Mucosa of rectum (tissue), 2 donors: ENCODE measurements at regions not wholly inside any gene's neighbourhood (a gene's known extent, or its start where the extent isn't known, plus 50 kb on each side); places are given as distances from the start of the nearest gene placed in this dataset.

Experiments
- H3K27ac ChIP-seq, 2 donors: one replicate each; pipeline ENCODE4 v1.7.0; 2013; ENCODE audit warnings: inconsistent platforms in 2 of 2, low read depth in 2 of 2, low read length in 2 of 2
- H3K27me3 ChIP-seq, 2 donors: one replicate each; pipeline ENCODE4 v1.7.0; 2013; ENCODE audit warnings: low read length in 2 of 2; ENCODE audit not compliant: control insufficient read depth in 2 of 2, insufficient read depth in 2 of 2
- H3K36me3 ChIP-seq, 2 donors: one replicate each; pipeline ENCODE4 v1.7.0; 2013; ENCODE audit warnings: low read length in 2 of 2; ENCODE audit not compliant: control insufficient read depth in 2 of 2, insufficient read depth in 2 of 2
- H3K4me1 ChIP-seq, 2 donors: one replicate each; pipeline ENCODE4 v1.7.0; 2013; ENCODE audit warnings: low read length in 2 of 2, mild to moderate bottlenecking in 1 of 2; ENCODE audit not compliant: control insufficient read depth in 2 of 2, insufficient read depth in 2 of 2
- H3K4me3 ChIP-seq, 2 donors: one replicate each; pipeline ENCODE4 v1.7.0; 2013; ENCODE audit warnings: low read length in 2 of 2
- H3K9ac ChIP-seq, 2 donors: one replicate each; pipeline ENCODE4 v1.7.0; 2013; ENCODE audit warnings: low read length in 2 of 2, low read depth in 1 of 2, mild to moderate bottlenecking in 1 of 2
- H3K9me3 ChIP-seq, 2 donors: one replicate each; pipeline ENCODE4 v1.7.0; 2013; ENCODE audit warnings: low read length in 2 of 2; ENCODE audit not compliant: control insufficient read depth in 2 of 2
- donor health status: healthy.
- donor health status: Normal muscosa, but diverticular disease.

- Histone ChIP-seq H3K27ac (no peak overlapping the region), H3K9ac (no peak overlapping the region), H3K4me3 (no peak overlapping the region), H3K36me3 (no peaks in the 10 kb centered on the region), H3K27me3 (no peaks in the 10 kb centered on the region), H3K9me3 (peaks cover 5 to 6% of the 10 kb centered on the region in 2 donors), H3K4me1 (peaks cover 0 to 4% of the 10 kb centered on the region in 2 donors)
These were observed 361.1 kb upstream of the KLF4 start for GRCh38 chr9:107850653-107851052.

- Histone ChIP-seq H3K9ac (no peak overlapping the region), H3K36me3 (no peaks in the 10 kb centered on the region), H3K4me1 (peaks cover 0 to 4% of the 10 kb centered on the region in 2 donors), H3K27me3 (no peaks in the 10 kb centered on the region), H3K9me3 (no peaks in the 10 kb centered on the region), H3K4me3 (no peak overlapping the region), H3K27ac (no peak overlapping the region)
These were observed 358.7 kb upstream of the KLF4 start for GRCh38 chr9:107847978-107848964.

GRCh38 chr9:107842530-107842929, 353.0 kb upstream of the KLF4 start:
- Histone ChIP-seq H3K27ac (no peak overlapping the region), H3K4me1 (no peaks in the 10 kb centered on the region), H3K9me3 (no peaks in the 10 kb centered on the region), H3K36me3 (no peaks in the 10 kb centered on the region), H3K4me3 (no peak overlapping the region), H3K27me3 (no peaks in the 10 kb centered on the region), H3K9ac (no peak overlapping the region)

DNA sequence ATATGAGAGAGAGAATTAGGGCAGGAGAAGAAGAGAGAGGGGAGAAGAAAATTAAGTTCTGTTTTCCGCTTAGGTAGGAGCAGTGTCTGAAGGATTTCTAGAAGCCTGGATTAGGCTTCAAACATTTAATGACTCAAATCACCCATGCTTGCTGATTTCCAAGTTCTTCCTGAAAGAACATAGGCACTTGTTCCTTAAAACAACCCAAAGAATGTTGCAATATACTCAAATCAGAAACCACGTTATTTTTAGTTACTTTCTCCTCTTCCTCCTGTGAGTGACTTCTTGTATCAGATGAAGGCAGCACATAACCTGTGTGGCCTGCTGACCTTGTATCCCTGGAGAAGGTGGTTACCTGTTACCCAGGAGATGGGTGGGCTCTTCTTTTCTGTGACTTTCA, 351.5 kb upstream of the KLF4 start:
- no peaks in the 10 kb centered on the region for H3K9me3 ChIP-seq
- H3K27ac ChIP-seq, result no peak overlapping the region
- H3K36me3 ChIP-seq, result no peaks in the 10 kb centered on the region
- no peaks in the 10 kb centered on the region for H3K27me3 ChIP-seq
- no peak overlapping the region for H3K9ac ChIP-seq
- H3K4me1 ChIP-seq, result no peaks in the 10 kb centered on the region
- H3K4me3 ChIP-seq, result no peak overlapping the region

GRCh38 chr9:107839371-107839770, 349.8 kb upstream of the KLF4 start:
- H3K9ac ChIP-seq, result no peak overlapping the region
- H3K27ac ChIP-seq, result no peak overlapping the region
- H3K4me1 ChIP-seq, result no peaks in the 10 kb centered on the region
- H3K9me3 ChIP-seq, result no peaks in the 10 kb centered on the region
- no peaks in the 10 kb centered on the region for H3K36me3 ChIP-seq
- H3K27me3 ChIP-seq, result no peaks in the 10 kb centered on the region
- no peak overlapping the region for H3K4me3 ChIP-seq

DNA sequence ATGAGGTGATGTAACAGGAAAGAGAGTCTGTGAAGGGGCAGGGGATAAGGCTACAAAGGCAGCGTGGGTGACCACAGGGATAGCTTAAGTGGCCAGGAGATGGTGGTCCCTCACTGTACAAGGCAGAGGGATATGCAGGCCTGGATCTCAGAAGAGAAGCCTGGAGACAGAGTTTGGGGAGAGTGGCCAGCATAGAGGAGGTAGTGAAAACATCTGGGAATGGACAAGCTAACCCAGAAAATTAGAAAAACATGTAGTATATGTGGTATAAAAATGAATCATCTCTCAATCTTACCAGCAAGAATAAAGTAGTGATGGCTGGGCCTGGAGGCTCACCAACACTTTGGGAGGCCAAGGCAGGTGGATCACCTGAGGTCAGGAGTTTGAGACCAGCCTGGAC, 349.2 kb upstream of the KLF4 start:
- Histone ChIP-seq H3K4me3 (no peak overlapping the region), H3K27ac (no peak overlapping the region), H3K4me1 (no peaks in the 10 kb centered on the region), H3K27me3 (no peaks in the 10 kb centered on the region), H3K9ac (no peak overlapping the region), H3K9me3 (no peaks in the 10 kb centered on the region), H3K36me3 (no peaks in the 10 kb centered on the region)

DNA sequence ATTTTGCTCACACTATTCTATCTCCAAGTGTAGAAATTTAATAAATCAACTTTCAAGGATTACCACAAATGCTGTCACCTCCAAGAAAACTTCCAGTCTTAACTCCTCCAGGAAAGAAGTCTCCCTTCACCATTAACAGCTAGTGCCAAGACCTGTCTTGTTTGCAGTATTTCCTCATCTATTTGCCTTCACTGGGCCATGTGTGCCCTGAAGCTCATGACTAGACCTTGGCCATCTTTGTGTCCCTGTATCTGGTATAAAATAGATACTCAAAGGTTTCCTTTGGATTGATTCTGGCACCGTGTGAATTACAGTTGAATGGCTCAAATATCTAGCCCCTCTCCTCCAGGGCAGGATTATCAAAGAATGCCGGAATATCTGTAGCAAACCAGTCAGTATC, 346.7 kb upstream of the KLF4 start:
- H3K9ac ChIP-seq, result no peak overlapping the region
- no peaks in the 10 kb centered on the region for H3K27me3 ChIP-seq
- no peaks in the 10 kb centered on the region for H3K4me1 ChIP-seq
- no peaks in the 10 kb centered on the region for H3K36me3 ChIP-seq
- H3K4me3 ChIP-seq, result no peak overlapping the region
- H3K27ac ChIP-seq, result no peak overlapping the region
- H3K9me3 ChIP-seq, result no peaks in the 10 kb centered on the region

DNA sequence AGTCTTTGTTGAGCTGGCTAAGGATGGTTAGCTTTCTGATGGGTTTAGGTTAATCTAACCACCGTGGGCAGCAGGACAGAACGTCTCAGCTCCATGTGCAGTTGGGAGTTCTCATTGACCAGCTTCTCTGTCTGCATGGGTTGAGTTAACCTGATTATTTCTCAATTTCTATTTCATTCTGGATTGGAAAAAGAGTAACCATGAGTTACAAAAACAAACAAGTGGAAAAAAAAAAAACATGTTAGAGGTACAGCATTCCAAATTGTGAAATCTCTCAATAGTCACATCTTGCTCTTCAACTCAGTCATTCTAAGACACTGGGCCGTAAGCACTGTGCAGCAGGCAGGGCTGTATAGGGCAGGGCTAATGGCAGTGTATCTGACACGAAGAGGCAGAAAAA, 343.7 kb upstream of the KLF4 start:
- no peaks in the 10 kb centered on the region for H3K36me3 ChIP-seq
- H3K4me3 ChIP-seq, result no peak overlapping the region
- H3K27me3 ChIP-seq, result no peaks in the 10 kb centered on the region
- H3K9ac ChIP-seq, result no peak overlapping the region
- no peaks in the 10 kb centered on the region for H3K9me3 ChIP-seq
- H3K4me1 ChIP-seq, result no peaks in the 10 kb centered on the region
- H3K27ac ChIP-seq, result no peak overlapping the region

DNA sequence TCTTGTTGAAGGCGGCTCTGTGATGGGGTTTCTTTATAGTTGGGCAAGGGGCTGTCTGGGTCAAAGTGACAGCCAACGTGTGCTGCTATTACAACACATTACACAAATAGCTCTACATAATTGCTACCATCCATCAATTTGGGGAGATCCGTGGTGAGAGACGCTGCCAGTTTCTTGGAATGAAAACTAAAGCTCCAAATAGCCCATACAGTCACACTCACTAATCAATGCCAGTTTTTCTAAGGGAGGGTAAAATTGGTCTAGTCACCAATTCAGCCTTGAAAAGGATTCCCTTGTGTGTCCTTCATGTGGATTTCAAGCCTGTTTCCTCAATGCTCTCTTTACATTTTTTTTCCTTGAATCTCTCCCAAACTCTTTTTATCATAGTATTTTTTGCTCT, 343.3 kb upstream of the KLF4 start:
- no peak overlapping the region for H3K4me3 ChIP-seq
- no peak overlapping the region for H3K27ac ChIP-seq
- H3K36me3 ChIP-seq, result no peaks in the 10 kb centered on the region

DNA sequence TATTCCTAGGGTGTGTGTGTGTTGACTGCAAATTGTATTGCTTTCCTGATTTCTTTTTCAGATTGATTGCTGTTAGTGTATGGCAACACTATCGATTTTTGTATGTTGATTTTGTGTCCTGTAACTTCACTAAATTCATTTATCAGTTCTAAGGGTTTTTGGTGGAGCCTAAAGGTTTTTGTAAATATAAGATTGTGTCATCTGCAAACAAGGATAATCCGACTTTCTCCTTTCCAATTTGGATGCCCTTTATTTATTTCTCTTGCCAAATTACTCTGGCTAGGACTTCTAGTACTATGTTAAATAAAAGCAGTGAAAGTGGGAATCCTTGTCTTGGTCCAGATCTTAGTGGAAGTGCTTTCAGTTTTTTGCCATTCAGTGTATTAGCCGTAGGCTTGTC, 340.9 kb upstream of the KLF4 start:
- no peaks in the 10 kb centered on the region for H3K36me3 ChIP-seq
- H3K27ac ChIP-seq, result no peak overlapping the region
- H3K4me1 ChIP-seq, result peaks cover 0 to 4% of the 10 kb centered on the region in 2 donors
- no peak overlapping the region for H3K9ac ChIP-seq
- no peaks in the 10 kb centered on the region for H3K27me3 ChIP-seq
- H3K4me3 ChIP-seq, result no peak overlapping the region
- no peaks in the 10 kb centered on the region for H3K9me3 ChIP-seq

More for the DNA sequence above, 343.3 kb upstream of the KLF4 start:
- no peak overlapping the region for H3K9ac ChIP-seq
- H3K27me3 ChIP-seq, result no peaks in the 10 kb centered on the region
- H3K4me1 ChIP-seq, result no peaks in the 10 kb centered on the region
- no peaks in the 10 kb centered on the region for H3K9me3 ChIP-seq
